Naive B cell (primary cell): ENCODE measurements at regions not wholly inside any gene's neighbourhood (a gene's known extent, or its start where the extent isn't known, plus 50 kb on each side); places are given as distances from the start of the nearest gene placed in this dataset.

Experiments
- ATAC-seq, 2 donors: fragments of 150-1000 bp; cut with Tn5 transposase; 2 replicates each; pipeline ENCODE4 v1.10.0; 2021; ENCODE audit warnings: low read depth in 2 of 2, mild to moderate bottlenecking in 2 of 2, moderate library complexity in 2 of 2
- DNase-seq: peaks from one replicate; pipeline ENCODE4 v3.0.0; 2022
- H3K27ac Mint-ChIP-seq, 6 donors: one replicate each; pipeline ENCODE4 v1.8.0; 2020 to 2022; ENCODE audit warnings: mild to moderate bottlenecking in 6 of 6, mixed read lengths in 6 of 6, moderate library complexity in 5 of 6, inconsistent platforms in 2 of 6
- H3K27me3 Mint-ChIP-seq, 3 donors: one replicate each; pipeline ENCODE4 v1.8.0; 2021 to 2022; ENCODE audit warnings: mixed read lengths in 3 of 3, mild to moderate bottlenecking in 1 of 3
- H3K36me3 Mint-ChIP-seq, 2 donors: one replicate each; pipeline ENCODE4 v1.8.0; 2020 to 2022; ENCODE audit warnings: mixed read lengths in 2 of 2, inconsistent platforms in 1 of 2, mild to moderate bottlenecking in 1 of 2
- H3K4me1 Mint-ChIP-seq, 3 donors: one replicate each; pipeline ENCODE4 v1.8.0; 2020 to 2022; ENCODE audit warnings: mixed read lengths in 3 of 3, inconsistent platforms in 1 of 3, mild to moderate bottlenecking in 1 of 3, moderate library complexity in 1 of 3
- H3K4me3 Mint-ChIP-seq, 8 donors: one replicate each; pipeline ENCODE4 v1.8.0; 2020 to 2022; ENCODE audit warnings: mild to moderate bottlenecking in 8 of 8, mixed read lengths in 8 of 8, moderate library complexity in 8 of 8, inconsistent platforms in 2 of 8
- H3K9me3 Mint-ChIP-seq, 7 donors: one replicate each; pipeline ENCODE4 v1.8.0; 2020 to 2022; ENCODE audit warnings: mixed read lengths in 7 of 7, mild to moderate bottlenecking in 5 of 7, inconsistent platforms in 2 of 7, moderate library complexity in 1 of 7

- ATAC-seq (no peak), DNase-seq (no peak)
- peaks cover 58 to 83% (median 77%) of the 10 kb centered on the region in 3 donors for H3K27me3 Mint-ChIP-seq
- no peaks in the 10 kb centered on the region for H3K36me3 Mint-ChIP-seq
- H3K27ac Mint-ChIP-seq, result no peak overlapping the region
- H3K9me3 Mint-ChIP-seq, result peaks cover 5 to 19% (median 9%) of the 10 kb centered on the region in 7 donors
- no peak overlapping the region for H3K4me3 Mint-ChIP-seq
- no peaks in the 10 kb centered on the region for H3K4me1 Mint-ChIP-seq
These were observed 64.3 kb downstream of the DMRTA2 start for GRCh38 chr1:50358962-50359361.

- Mint-ChIP-seq H3K27me3 (peaks cover 46 to 71% (median 59%) of the 10 kb centered on the region in 3 donors), H3K9me3 (peaks cover 3 to 17% (median 7%) of the 10 kb centered on the region in 7 donors), H3K4me3 (no peak overlapping the region), H3K27ac (no peak overlapping the region), H3K36me3 (no peaks in the 10 kb centered on the region), H3K4me1 (no peaks in the 10 kb centered on the region)
- DNase-seq (no peak), ATAC-seq (no peak)
These were observed 66.1 kb downstream of the DMRTA2 start for GRCh38 chr1:50357186-50357585.

DNA sequence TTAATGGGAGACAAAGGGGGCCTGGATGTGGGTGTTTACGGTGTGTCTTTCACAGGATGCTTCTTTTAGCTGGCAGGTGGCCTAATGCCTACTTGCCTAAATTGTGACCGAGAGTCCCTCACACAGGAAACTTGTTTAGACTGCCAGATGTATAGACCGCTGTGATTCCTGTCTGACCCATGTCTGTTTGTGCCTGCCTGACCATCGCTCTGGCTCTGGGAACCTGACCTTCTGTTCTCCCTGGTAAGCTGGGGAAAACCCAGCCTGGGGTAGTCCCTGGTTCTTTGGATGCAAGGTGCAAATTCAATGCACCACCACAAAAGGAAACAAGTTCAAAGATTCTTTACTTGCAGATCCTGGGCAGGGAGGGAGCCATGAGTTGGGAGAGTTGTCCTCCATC is 68.4 kb downstream of the DMRTA2 start:
- DNase-seq (no peak), ATAC-seq (no peak)
- no peaks in the 10 kb centered on the region for H3K4me1 Mint-ChIP-seq
- H3K27me3 Mint-ChIP-seq, result peaks cover 29 to 57% (median 48%) of the 10 kb centered on the region in 3 donors
- H3K27ac Mint-ChIP-seq, result no peak overlapping the region
- H3K9me3 Mint-ChIP-seq, result peaks cover 0 to 2% (median 0%) of the 10 kb centered on the region in 7 donors
- H3K4me3 Mint-ChIP-seq, result no peak overlapping the region
- no peaks in the 10 kb centered on the region for H3K36me3 Mint-ChIP-seq

GRCh38 chr1:50352428-50352827 is 70.8 kb downstream of the DMRTA2 start:
- ATAC-seq, result no peak
- H3K36me3 Mint-ChIP-seq, result no peaks in the 10 kb centered on the region
- peaks cover 27 to 50% (median 40%) of the 10 kb centered on the region in 3 donors for H3K27me3 Mint-ChIP-seq
- DNase-seq, result no peak
- H3K9me3 Mint-ChIP-seq, result peaks cover 0 to 2% (median 0%) of the 10 kb centered on the region in 7 donors
- H3K27ac Mint-ChIP-seq, result no peak overlapping the region
- peaks cover 0 to 6% (median 0%) of the 10 kb centered on the region in 3 donors for H3K4me1 Mint-ChIP-seq
- no peak overlapping the region for H3K4me3 Mint-ChIP-seq

- H3K27ac Mint-ChIP-seq, result no peak overlapping the region
- peaks cover 19 to 41% (median 30%) of the 10 kb centered on the region in 3 donors for H3K27me3 Mint-ChIP-seq
- H3K4me3 Mint-ChIP-seq, result no peak overlapping the region
- H3K9me3 Mint-ChIP-seq, result no peaks in the 10 kb centered on the region
- no peak for DNase-seq
- H3K4me1 Mint-ChIP-seq, result peaks cover 0 to 6% (median 0%) of the 10 kb centered on the region in 3 donors
- ATAC-seq, result no peak
- no peaks in the 10 kb centered on the region for H3K36me3 Mint-ChIP-seq
These were observed 72.4 kb downstream of the DMRTA2 start for GRCh38 chr1:50350868-50351267.

- Mint-ChIP-seq H3K4me1 (peaks cover 0 to 6% (median 0%) of the 10 kb centered on the region in 3 donors), H3K9me3 (no peaks in the 10 kb centered on the region), H3K4me3 (no peak overlapping the region), H3K36me3 (no peaks in the 10 kb centered on the region), H3K27me3 (peaks cover 16 to 37% (median 26%) of the 10 kb centered on the region in 3 donors), H3K27ac (no peak overlapping the region)
- DNase-seq (no peak), ATAC-seq (no peak)
These were observed 72.8 kb downstream of the DMRTA2 start for GRCh38 chr1:50350421-50350820.

DNA sequence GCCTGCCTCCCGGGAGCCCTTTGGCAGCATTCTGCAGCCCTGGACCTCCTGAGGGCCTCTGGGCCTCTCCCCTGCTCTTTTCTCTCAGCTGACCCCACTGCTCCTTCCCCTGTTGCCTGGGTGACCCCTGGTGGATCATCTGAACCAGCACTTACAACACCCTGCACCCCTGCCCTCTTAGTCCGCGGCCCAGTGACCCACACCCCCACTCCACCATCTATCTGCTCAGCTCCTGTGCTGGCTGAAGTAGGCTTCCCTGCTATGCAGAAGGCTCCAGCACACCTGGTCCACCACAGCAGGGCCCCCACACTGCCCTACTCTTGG is 74.0 kb downstream of the DMRTA2 start:
- Mint-ChIP-seq H3K9me3 (peaks cover 0 to 5% (median 0%) of the 10 kb centered on the region in 7 donors), H3K27me3 (peaks cover 21 to 30% (median 24%) of the 10 kb centered on the region in 3 donors), H3K36me3 (no peaks in the 10 kb centered on the region), H3K27ac (no peak overlapping the region), H3K4me1 (peaks cover 0 to 6% (median 0%) of the 10 kb centered on the region in 3 donors), H3K4me3 (no peak overlapping the region)
- no peak for DNase-seq
- no peak for ATAC-seq

DNA sequence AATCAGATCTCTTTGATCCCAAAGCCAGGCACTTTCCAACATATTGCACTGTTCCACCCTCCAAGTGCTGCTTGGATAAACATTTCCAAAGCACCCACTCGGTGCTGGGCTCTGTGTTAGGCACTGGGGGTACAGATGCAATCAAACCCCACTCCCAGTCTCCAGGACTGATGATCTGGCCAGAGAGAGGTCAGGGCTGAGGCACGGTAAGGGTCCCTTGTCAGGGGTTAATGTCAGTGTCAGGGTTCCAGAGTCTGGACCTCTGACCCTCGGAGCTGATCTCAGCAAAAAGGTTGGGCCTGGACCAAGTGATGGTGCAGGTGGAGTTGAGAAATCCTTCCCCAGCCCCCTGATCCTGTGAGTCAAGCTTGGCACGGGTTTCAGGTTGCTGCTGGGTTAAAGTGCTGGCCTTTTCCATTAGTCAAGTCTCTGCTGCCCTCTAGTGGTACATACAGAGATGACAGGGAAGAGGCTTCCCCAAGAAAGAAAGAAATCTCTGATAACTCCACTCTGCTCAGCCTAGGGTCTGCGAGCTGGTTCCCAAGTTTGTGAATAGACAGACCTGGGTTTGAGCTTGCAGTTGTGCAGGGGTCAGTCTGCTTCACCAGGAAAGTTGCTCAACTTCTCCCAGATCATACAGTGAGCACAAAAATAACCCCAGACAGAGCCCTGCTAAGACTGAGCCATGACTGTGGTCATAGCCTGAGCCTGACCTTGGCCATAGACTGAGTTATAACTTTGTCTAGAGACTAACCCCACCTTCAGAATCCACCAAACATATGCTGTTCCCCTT is 74.6 kb downstream of the DMRTA2 start:
- Mint-ChIP-seq H3K4me3 (no peak overlapping the region), H3K36me3 (no peaks in the 10 kb centered on the region), H3K4me1 (peaks cover 0 to 6% (median 0%) of the 10 kb centered on the region in 3 donors), H3K27me3 (peaks cover 21 to 25% (median 25%) of the 10 kb centered on the region in 3 donors), H3K27ac (no peak overlapping the region), H3K9me3 (peaks cover 0 to 5% (median 0%) of the 10 kb centered on the region in 7 donors)
- DNase-seq (peak; percentile 37), ATAC-seq (no peak)

DNA sequence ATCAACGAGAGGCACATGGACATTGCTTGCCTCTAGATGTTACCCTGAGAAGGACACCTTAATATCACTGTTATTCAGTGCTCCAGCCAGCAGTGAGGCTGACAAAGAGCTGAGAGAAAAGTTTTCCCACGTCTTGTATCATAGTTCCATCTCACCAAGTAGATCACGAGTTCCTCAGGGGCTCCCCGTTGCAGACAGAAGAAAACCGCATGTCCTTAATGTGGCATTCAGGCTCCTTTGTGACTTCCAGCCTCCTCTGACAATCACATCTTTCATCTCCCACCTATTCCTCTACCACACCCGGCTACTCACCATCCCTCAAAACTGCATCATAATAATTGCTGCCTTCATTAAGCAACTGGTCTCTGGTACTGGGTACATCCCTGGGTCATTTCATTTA is 75.3 kb downstream of the DMRTA2 start:
- Mint-ChIP-seq H3K4me1 (peaks cover 0 to 6% (median 0%) of the 10 kb centered on the region in 3 donors), H3K27ac (no peak overlapping the region), H3K9me3 (peaks cover 0 to 5% (median 0%) of the 10 kb centered on the region in 7 donors), H3K27me3 (peaks cover 25 to 32% (median 27%) of the 10 kb centered on the region in 3 donors), H3K36me3 (no peaks in the 10 kb centered on the region), H3K4me3 (no peak overlapping the region)
- ATAC-seq, result no peak
- no peak for DNase-seq

DNA sequence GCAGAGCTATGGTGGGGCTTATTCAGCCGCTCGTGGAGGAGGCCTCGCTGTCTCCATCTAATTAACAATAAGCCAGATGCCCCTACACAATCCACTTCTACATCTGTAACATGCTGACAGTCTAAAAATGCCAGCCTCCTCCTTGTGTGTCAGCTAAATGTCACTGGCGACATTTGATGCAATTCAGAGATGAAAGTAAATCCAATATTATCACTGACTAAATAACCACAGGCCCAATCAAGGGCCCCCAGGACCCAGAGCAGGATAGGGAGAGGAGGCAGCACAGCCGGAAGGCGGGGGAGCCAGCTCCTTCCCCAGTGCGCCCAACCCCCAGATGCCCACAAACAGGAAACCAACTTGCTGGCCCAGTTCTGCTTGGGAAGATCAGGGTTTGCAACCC is 76.6 kb downstream of the DMRTA2 start:
- ATAC-seq (no peak), DNase-seq (no peak)
- Mint-ChIP-seq H3K4me1 (peaks cover 0 to 6% (median 0%) of the 10 kb centered on the region in 3 donors), H3K27me3 (peaks cover 35 to 41% (median 36%) of the 10 kb centered on the region in 3 donors), H3K9me3 (peaks cover 0 to 5% (median 0%) of the 10 kb centered on the region in 7 donors), H3K4me3 (no peak overlapping the region), H3K36me3 (no peaks in the 10 kb centered on the region), H3K27ac (no peak overlapping the region)

- DNase-seq (no peak), ATAC-seq (no peak)
- Mint-ChIP-seq H3K27me3 (peaks cover 34 to 43% (median 40%) of the 10 kb centered on the region in 3 donors), H3K36me3 (no peaks in the 10 kb centered on the region), H3K9me3 (peaks cover 0 to 5% (median 0%) of the 10 kb centered on the region in 7 donors), H3K4me1 (no peaks in the 10 kb centered on the region), H3K27ac (no peak overlapping the region), H3K4me3 (no peak overlapping the region)
These were observed 79.9 kb downstream of the DMRTA2 start for GRCh38 chr1:50343323-50343722.

DNA sequence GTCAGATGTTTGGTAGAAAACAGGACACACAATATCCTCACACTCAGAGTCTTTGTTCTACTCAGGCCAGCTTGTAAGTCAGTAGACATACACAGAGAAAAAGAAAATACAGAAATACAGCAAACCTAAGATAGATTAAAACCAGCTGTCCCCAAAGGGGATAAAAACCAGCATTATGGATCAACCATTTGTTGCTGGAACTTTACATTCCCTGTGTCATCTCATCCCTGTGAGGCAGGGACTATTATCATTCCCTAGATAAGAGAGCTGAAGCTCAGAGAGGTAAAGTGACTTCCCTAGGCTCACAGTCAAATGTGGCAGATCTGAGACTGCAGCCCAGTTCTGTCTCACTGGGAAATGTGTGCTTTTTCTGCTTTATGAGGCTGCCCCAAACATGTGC is 80.7 kb downstream of the DMRTA2 start:
- Mint-ChIP-seq H3K4me3 (no peak overlapping the region), H3K36me3 (no peaks in the 10 kb centered on the region), H3K4me1 (no peaks in the 10 kb centered on the region), H3K27me3 (peaks cover 33 to 47% (median 43%) of the 10 kb centered on the region in 3 donors), H3K9me3 (peaks cover 0 to 5% (median 0%) of the 10 kb centered on the region in 7 donors), H3K27ac (no peak overlapping the region)
- no peak for DNase-seq
- ATAC-seq, result no peak

DNA sequence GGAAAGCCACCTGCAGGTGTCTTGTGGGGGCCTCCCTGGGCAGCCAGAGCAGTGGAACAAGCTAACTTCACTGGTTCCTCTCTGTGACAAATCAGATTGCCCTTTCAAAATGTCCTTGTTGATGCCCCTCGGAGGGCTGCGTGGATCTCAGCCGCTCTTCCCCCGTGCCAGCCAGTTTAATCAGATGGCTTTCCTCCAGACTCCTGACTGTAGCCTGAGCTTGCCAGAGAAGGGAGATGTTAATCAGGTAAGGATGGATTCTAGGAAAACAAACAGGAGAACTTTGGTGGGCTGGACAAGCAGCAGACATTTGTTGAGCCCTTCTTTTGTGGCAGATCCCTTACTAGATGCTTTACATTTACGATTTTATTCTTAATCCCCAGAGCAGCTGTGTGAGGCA is 88.2 kb downstream of the DMRTA2 start:
- H3K4me1 Mint-ChIP-seq, result peaks cover 4 to 11% (median 5%) of the 10 kb centered on the region in 3 donors
- H3K4me3 Mint-ChIP-seq, result peak overlapping the region in 1 of 8 donors; percentile 13
- no peak overlapping the region for H3K27ac Mint-ChIP-seq
- H3K27me3 Mint-ChIP-seq, result peaks cover 62 to 70% (median 65%) of the 10 kb centered on the region in 3 donors
- no peaks in the 10 kb centered on the region for H3K36me3 Mint-ChIP-seq
- ATAC-seq (no peak), DNase-seq (no peak)
- no peaks in the 10 kb centered on the region for H3K9me3 Mint-ChIP-seq

- no peak overlapping the region for H3K27ac Mint-ChIP-seq
- DNase-seq (no peak), ATAC-seq (peak in 1 of 2 donors; percentile 58)
- peak overlapping the region in 6 of 8 donors; percentile 38 to 74 (median 63) for H3K4me3 Mint-ChIP-seq
- peaks cover 70 to 75% (median 73%) of the 10 kb centered on the region in 3 donors for H3K27me3 Mint-ChIP-seq
- H3K36me3 Mint-ChIP-seq, result no peaks in the 10 kb centered on the region
- peaks cover 4 to 11% (median 5%) of the 10 kb centered on the region in 3 donors for H3K4me1 Mint-ChIP-seq
- H3K9me3 Mint-ChIP-seq, result peaks cover 0 to 2% (median 0%) of the 10 kb centered on the region in 7 donors
These were observed 89.7 kb downstream of the DMRTA2 start for GRCh38 chr1:50333595-50333974.
